K562 (cell line): ENCODE measurements at regions not wholly inside any gene's neighbourhood (a gene's known extent, or its start where the extent isn't known, plus 50 kb on each side); places are given as distances from the start of the nearest gene placed in this dataset.

ENCODE experiments used
- IRF2 ChIP-seq: sonication (generic); formaldehyde crosslinking; IDR thresholded peaks from 2 replicates; pipeline ENCODE4 v1.8.1; 2022; ENCODE audit warnings: mild to moderate bottlenecking, missing genetic modification reagents
- MEIS2 ChIP-seq: fragments of 450-650 bp; IDR thresholded peaks from 2 replicates; pipeline ENCODE4 v1.6.1; 2014; ENCODE audit warnings: mild to moderate bottlenecking; ENCODE audit not compliant: partially characterized antibody
- PKNOX1 ChIP-seq: fragments of 450-650 bp; IDR thresholded peaks from 2 replicates; pipeline ENCODE4 v1.6.1; 2016
- RCOR1 ChIP-seq, 2 experiments: IDR thresholded peaks; 2 replicates each; pipeline ENCODE4 v1.6.1; 2012; ENCODE audit warnings: low read depth in 2 of 2, low read length in 2 of 2, borderline replicate concordance in 1 of 2, improper control_type of control experiment in 1 of 2
- TFAM ChIP-seq: fragments of 250-450 bp; sonication (Bioruptor Pico); conservative IDR thresholded peaks from 2 replicates; pipeline ENCODE4 v1.5.0; 2021; ENCODE audit warnings: mild to moderate bottlenecking, moderate library complexity
- ZBTB40 ChIP-seq, 2 experiments: fragments of 450-650 bp in 1 of 2; sonication (generic) in 1 of 2; formaldehyde crosslinking in 1 of 2; IDR thresholded peaks; 2 replicates each; pipeline versions ENCODE4 v1.7.1 to v1.9.0; 2016 to 2022; ENCODE audit warnings: inconsistent platforms in 1 of 2, mild to moderate bottlenecking in 1 of 2, missing genetic modification reagents in 1 of 2
- ZEB2 ChIP-seq: fragments of 450-650 bp; IDR thresholded peaks from 2 replicates; pipeline ENCODE4 v1.6.1; 2016
- TF ChIP-seq, protein P1 (sequence below), 2 experiments: fragments of 450-650 bp; formaldehyde crosslinking in 1 of 2; IDR thresholded peaks; 2 replicates each; pipeline versions ENCODE4 v1.4.0 to v1.6.1; 2014 to 2020; ENCODE audit warnings: mild to moderate bottlenecking in 2 of 2, borderline replicate concordance in 1 of 2, low read depth in 1 of 2

GRCh38 chr17:79325709-79326430 is 251.2 kb downstream of the ENGASE start (continued):
- TF ChIP-seq ZBTB40 (IDR thresholded peaks at IDR 0.05) (no peak), ZBTB40 (CRISPR knock-in tag; IDR thresholded peaks at IDR 0.05) (no peak), RCOR1 (IDR thresholded peaks at IDR 0.05; ENCODE audit: borderline replicate concordance in 1 of 2, low read depth in 2 of 2, low read length in 2 of 2) (0 out of 4 replicates have a peak, but pooled peaks of 1 of the 2 experiments have one; percentile 8), MEIS2 (peak; percentile 73), ZEB2 (no peak), PKNOX1 (peak; percentile 28; the same call in 1 of the 2 replicates), IRF2 (CRISPR knock-in tag) (no peak), TFAM (CRISPR knock-in tag) (no peak)
- TF ChIP-seq, protein P1, sequence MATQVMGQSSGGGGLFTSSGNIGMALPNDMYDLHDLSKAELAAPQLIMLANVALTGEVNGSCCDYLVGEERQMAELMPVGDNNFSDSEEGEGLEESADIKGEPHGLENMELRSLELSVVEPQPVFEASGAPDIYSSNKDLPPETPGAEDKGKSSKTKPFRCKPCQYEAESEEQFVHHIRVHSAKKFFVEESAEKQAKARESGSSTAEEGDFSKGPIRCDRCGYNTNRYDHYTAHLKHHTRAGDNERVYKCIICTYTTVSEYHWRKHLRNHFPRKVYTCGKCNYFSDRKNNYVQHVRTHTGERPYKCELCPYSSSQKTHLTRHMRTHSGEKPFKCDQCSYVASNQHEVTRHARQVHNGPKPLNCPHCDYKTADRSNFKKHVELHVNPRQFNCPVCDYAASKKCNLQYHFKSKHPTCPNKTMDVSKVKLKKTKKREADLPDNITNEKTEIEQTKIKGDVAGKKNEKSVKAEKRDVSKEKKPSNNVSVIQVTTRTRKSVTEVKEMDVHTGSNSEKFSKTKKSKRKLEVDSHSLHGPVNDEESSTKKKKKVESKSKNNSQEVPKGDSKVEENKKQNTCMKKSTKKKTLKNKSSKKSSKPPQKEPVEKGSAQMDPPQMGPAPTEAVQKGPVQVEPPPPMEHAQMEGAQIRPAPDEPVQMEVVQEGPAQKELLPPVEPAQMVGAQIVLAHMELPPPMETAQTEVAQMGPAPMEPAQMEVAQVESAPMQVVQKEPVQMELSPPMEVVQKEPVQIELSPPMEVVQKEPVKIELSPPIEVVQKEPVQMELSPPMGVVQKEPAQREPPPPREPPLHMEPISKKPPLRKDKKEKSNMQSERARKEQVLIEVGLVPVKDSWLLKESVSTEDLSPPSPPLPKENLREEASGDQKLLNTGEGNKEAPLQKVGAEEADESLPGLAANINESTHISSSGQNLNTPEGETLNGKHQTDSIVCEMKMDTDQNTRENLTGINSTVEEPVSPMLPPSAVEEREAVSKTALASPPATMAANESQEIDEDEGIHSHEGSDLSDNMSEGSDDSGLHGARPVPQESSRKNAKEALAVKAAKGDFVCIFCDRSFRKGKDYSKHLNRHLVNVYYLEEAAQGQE (IDR thresholded peaks at IDR 0.05; ENCODE audit: borderline replicate concordance), result peak; percentile 97
- TF ChIP-seq, protein P1 (CRISPR knock-in tag; IDR thresholded peaks at IDR 0.05; ENCODE audit: low read depth), result peak; percentile 92
